IPS-18c (cell line): ENCODE measurements at regions not wholly inside any gene's neighbourhood (a gene's known extent, or its start where the extent isn't known, plus 50 kb on each side); places are given as distances from the start of the nearest gene placed in this dataset.
"Not testable (repeated sequence)": the region's sequence is repeated elsewhere in the genome, so short reads cannot be mapped to it uniquely, and the experiment has no call there.

Source experiments
- H3K4me3 ChIP-seq: 2 replicates; pipeline ENCODE4 v1.7.0; 2013; ENCODE audit warnings: low read depth, mild to moderate bottlenecking, low read length, moderate library complexity; ENCODE audit not compliant: insufficient read depth
- H3K9me3 ChIP-seq: one replicate; pipeline ENCODE4 v1.6.1; 2013; ENCODE audit warnings: mild to moderate bottlenecking, low read length, moderate library complexity; ENCODE audit not compliant: control insufficient read depth, insufficient read depth

DNA sequence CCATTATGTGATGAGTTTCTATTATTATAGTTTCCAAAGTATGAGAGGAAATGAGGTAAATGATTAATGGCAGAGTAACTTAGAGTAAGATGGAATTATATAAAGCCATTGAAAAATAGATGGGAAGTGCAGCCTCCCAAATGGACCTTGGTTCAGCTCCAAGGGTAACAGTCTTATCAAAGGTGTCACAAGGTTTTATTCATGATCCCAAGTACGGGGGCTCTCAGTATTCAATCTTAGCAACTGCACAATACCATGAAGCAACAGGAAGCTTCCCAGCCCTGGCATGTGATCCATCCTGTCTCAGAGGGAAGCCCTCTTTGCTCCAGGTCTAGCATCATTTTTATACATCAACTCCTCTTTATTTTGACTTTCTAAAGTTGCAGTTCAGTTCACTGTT is 948.2 kb downstream of the GALC start:
- no peak overlapping the region for H3K4me3 ChIP-seq
- no peaks in the 10 kb centered on the region for H3K9me3 ChIP-seq

DNA sequence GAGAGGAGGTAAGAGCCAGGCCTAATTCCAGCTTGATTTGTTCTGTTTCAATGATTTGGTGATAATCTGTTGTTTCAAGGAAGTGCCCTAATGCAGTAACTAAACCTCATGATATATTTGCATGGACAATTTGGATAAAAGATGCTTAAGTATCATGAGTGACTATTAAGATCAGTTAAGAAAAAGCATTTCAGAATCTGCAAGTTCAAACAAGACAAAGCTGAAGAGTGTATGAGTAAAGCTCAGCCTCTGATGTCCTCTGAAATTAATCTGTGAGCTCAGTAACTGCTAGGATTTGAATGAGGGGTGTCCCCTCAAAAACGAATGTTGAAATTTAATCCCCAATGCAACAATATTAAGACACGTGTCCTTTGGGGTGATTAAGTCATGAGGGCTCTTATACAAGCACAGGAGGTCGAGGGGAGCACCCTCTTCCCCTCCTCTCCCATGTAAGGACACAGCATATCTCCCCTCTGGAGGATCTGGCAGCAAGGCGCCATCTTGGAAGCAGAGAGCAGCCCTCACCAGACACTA is 949.2 kb downstream of the GALC start:
- Histone ChIP-seq H3K4me3 (no peak overlapping the region), H3K9me3 (no peaks in the 10 kb centered on the region)

DNA sequence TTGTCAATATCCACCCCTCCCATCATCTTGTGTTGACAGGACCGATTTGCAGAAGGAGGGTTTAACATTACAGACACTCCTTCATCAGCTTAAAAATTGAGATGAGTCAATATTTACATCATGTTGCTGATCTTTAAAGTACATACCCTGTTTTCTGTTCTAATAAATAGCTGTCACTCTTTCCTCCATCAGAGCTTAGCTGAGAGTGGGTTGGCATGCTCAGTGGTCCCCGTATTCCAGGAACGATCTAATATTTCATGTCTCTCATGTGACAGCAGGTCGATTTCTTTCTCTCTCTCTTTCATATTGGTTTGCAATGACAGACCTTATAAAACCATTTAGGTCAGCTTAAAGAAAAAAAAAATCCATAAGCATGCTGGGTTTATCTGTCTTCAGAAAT is 950.6 kb downstream of the GALC start:
- Histone ChIP-seq H3K9me3 (no peaks in the 10 kb centered on the region), H3K4me3 (no peak overlapping the region)

DNA sequence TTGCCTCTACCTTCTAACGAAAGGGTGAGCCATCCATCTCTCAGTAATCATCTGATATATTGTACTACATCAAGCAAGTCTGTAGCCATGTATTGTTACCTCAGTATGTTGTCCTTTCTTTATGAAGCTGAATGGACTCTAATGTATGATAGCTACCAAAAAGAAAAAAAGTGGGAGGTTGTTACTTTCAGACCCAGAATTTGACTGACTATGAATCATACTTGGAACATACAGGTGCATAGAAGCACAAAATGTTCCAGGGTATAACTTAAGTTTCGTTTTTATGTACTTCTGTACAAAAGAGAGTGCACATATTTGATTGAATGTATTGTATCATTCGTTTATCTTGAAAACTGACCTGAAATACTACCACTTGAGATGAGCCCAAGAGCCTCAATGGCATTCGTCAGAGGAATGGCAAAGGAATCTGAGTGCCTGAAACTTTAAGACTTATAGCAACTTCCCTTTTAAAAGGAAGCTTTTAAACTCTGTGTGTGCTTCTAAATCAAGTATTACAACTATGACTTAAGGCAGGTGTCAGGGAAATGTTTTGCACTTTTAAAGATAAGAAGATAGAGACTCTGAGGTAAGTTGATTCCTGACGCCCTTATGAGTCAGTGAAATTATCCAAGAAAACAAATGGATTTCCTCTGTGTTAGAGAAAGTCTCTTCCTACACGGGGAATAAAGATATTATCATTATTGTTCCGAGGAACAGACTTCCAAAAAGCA is 951.5 kb downstream of the GALC start:
- Histone ChIP-seq H3K9me3 (no peaks in the 10 kb centered on the region), H3K4me3 (no peak overlapping the region)

DNA sequence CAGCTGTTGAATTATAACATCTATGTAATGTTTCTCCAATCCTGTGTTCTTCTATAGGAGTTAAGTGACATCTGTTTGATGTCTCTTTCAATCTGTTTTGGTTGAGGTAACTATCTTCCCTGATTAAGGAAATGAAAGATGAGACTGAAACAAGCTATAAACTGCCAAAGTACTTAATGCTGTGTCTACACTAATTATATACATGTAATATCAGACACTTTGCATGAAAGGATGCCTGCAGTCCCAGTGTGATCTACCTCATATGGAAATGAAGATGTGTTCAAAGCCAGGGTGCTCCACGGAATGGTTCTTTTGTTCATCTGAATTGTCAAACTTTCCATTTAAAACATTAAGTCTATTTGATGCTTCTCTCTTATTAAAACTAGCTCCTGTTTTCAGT is 958.3 kb downstream of the GALC start:
- Histone ChIP-seq H3K9me3 (no peaks in the 10 kb centered on the region), H3K4me3 (no peak overlapping the region)

DNA sequence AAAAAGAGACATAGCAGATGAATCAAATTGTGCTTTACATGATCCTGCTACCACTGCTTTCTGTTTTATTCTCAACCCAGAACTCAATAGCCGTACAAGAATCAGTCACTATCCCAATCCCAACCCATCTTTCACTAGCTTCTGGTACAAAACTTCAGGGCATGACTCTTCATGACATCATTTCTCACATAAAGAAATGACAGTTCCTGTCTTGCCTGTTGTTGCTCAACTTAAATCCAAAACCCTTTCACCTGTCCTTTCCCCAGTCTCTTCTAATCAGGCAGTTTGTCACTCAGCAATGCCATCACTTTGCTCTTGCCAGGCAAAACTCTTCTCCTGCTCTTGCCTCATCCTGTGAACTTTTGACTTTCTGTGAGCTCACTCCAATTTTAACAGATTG is 962.8 kb downstream of the GALC start:
- H3K9me3 ChIP-seq: no peaks in the 10 kb centered on the region
- H3K4me3 ChIP-seq: no peak overlapping the region

DNA sequence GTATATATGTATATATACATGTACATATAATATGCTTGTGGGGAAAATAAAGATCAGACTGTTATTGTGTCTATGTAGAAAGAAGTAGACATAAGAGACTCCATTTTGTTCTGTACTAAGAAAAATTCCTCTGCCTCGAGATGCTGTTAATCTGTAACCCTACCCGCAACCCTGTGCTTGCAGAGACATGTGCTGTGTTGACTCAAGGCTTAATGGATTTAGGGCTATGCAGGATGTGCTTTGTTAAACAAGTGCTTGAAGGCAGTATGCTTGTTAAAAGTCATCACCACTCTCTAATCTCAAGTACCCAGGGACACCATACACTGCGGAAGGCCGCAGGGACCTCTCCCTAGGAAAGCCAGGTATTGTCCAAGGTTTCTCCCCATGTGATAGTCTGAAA is 972.9 kb downstream of the GALC start:
- H3K9me3 ChIP-seq, H3K4me3 ChIP-seq: not testable (repeated sequence)

DNA sequence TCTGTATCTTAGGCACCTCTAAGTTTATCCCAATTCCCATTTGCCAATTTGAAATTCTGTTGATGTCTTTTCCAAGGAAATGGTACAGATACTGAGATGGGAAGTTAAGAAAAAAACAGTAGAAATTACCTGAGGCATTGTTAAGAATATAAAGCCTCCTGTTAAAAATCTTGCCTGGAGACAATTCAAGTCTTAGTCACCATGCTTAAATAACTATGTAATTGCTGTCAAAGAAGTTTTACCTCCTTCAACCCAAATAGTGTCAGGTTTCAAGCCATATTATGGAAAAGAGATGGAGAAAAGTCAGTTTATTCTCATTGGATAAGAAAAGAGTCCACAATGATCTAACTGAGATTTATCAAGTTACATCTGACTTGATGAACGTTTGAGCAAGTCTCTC is 974.7 kb downstream of the GALC start:
- no peak overlapping the region for H3K4me3 ChIP-seq
- no peaks in the 10 kb centered on the region for H3K9me3 ChIP-seq

DNA sequence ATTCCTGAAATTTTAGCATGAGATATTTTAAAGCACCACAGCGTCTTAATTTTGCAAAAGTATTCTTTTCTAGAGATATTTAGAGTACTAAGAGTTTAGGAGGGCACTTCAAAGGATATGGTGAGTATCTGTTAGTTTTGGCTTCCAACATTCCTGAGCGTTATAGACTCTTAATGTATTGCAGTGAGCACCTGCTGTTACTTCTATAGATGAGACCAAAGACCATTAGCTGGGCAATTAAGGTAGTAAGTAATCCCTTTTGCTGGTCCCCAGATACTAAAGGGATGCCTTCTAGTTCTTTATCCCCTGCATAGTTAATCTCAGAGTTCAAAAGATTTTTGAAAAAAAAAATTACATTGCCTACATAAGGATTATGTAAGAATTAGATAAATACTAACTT is 975.6 kb downstream of the GALC start:
- Histone ChIP-seq H3K9me3 (no peaks in the 10 kb centered on the region), H3K4me3 (no peak overlapping the region)

DNA sequence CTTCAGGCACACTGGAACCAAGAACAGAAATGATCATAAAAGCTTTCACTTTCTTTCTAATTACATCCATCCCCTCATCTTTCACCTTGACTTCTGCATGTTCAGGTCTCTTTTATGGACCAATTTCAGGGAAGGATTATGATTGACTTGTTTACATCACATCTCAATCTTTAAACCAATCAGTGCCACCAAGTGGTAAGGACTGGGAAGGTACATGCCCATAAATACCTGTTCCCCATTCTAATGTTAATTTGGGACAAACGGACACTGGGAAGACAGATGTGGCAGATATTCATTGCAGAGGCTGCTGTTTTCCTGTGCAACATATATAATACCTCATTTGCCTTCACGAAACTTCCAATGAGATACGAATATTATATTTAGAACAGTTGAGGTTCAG is 978.1 kb downstream of the GALC start:
- Histone ChIP-seq H3K9me3 (no peaks in the 10 kb centered on the region), H3K4me3 (no peak overlapping the region)

DNA sequence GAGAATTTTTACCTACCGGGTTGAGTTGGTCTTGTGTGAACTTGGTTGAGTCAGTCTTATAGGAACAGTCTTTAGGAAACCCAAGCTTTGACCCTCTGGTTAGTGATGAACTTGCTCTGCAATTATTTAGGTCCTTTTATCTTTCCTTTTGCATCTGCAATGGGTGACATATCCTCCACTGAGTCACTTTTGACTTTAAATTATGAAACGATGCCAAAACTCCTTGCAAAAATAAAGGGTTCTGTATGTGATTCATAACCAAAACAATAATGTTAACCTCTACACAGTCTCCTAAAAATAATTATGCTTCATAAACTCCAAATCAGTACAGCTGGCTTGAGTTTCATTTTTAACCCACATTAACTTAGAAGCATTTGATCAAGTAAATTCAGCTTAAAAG is 979.4 kb downstream of the GALC start:
- H3K4me3 ChIP-seq: no peak overlapping the region
- no peaks in the 10 kb centered on the region for H3K9me3 ChIP-seq

DNA sequence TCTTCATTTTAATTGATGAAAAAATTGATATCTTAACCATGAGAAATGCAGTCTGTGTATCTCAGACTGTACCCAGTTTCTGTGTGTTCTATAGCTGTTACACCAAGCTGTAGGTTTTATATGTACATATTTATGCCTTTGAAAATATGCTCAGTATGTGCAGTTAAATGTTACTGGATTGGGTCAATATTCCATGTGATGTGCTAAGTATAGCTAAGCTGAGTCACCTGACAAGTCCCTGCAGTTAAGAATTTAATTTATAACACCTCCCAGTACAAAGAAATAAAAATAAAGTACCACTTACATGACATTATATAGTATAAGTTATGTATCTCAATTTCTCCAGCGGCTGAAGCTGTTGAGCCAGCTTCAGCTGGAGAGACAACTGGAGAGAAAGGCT is 984.0 kb downstream of the GALC start:
- H3K9me3 ChIP-seq: no peaks in the 10 kb centered on the region
- no peak overlapping the region for H3K4me3 ChIP-seq

DNA sequence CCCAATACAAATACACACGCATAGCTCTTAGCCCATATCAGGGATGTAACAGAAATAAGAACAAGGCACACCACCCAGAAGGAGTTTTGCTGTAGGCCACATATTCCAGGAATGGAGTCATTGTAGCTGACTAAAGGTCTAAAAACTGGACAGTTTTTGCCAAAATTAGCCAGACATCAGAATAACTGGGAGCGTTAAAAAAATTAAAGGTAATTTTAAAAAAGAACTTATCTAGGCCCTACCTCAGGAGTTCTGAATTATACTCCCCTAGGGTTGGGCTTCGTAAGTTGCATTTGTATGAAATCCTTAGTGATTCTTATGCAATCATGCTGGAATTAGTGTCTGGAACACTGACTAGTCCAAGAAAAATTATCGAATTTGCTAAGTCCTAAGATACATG is 987.7 kb downstream of the GALC start:
- no peak overlapping the region for H3K4me3 ChIP-seq
- no peaks in the 10 kb centered on the region for H3K9me3 ChIP-seq

DNA sequence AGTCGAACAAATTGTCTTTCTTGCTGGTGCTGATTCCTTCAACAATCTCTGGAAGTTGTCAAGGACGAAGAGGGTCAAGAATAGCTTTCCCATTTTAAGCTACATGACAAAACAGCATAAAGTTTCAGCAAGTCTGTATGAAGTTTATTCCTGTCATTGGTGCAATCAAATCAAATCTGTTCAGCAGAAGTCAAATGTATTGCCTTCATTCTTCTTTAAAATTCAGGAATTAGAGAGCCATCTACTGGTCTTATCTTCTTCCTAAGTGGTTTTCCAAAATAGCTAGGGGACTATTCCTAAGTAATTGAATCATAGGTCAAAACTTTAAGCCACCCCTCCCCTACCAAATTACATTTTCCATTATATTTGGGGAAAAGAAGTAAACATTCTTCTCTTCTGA is 990.2 kb downstream of the GALC start:
- no peaks in the 10 kb centered on the region for H3K9me3 ChIP-seq
- no peak overlapping the region for H3K4me3 ChIP-seq

DNA sequence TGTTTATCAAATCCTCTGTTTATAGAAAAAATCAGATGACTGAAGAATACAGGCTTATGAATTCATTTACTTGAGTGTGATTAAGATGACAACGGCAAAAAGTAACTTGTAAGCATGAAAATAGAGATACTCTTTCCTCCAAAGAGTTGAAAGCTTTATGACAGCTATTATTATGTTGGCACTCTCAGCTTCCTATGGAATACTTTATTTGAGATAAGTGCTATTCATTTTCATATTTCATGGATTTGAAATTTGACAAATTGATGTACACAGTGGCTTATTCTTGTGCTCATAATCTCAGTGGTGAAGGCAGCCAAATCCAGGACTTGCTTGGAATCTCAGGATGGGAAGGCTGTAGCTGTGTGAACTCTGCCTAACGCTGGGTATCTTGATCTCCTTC is 991.6 kb downstream of the GALC start:
- H3K4me3 ChIP-seq: no peak overlapping the region
- no peaks in the 10 kb centered on the region for H3K9me3 ChIP-seq

DNA sequence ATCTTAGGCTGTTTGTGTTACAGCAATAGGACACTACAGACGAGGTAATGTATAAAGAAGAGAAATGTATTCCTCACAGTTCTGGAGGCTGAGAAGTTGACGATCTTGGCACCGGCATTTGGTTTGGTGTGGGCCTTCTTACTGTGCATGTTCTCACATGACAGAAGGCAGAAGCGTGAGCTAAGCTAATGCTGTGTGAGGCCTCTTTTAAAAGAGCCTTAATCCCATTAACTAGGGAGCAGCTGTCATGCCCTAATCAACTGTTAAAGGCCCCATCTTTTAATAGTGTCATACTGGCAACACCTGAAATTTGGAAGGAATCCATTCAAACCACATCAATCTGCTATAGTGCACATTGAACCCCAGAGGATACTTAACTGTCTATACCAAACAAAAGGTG is 992.9 kb downstream of the GALC start:
- no peaks in the 10 kb centered on the region for H3K9me3 ChIP-seq
- no peak overlapping the region for H3K4me3 ChIP-seq

DNA sequence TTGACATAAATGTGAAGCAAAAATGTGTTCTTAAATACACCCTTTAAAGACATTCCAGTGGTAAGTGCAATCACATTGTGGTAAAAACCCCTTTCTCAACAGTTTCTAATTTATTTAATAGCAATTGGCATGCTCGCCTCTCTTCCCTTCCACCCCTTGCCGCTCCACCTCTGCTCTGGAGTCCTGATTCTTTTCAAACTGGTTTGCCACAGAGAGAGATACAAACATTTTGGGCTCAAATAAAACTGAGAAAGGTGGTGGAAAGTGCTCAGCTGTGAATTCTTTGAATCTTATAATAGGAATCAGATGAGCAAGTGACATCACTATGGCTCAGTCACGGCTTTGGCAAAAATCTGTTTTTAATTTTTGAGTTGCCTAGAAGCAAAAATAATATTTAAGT is 993.9 kb downstream of the GALC start:
- Histone ChIP-seq H3K4me3 (no peak overlapping the region), H3K9me3 (no peaks in the 10 kb centered on the region)

DNA sequence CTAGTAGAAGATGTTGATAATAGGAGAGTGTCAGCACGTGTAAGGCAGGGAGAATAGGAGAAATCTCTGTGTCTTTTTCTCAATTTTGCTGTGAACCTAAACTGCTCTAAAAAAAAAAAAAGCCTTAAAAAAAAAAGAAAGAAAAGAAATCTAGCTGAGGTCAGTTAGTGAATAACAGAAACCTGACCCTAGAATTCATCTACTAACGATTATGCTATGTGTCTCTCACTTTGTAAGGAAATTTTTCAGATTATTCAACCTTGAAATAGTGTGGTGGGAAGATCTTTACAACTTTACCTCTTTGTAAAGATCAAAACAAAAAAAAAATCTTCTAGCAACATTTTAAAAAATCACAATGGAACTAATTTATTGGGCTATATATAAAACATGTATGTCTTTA is 995.7 kb downstream of the GALC start:
- no peaks in the 10 kb centered on the region for H3K9me3 ChIP-seq
- H3K4me3 ChIP-seq: no peak overlapping the region

DNA sequence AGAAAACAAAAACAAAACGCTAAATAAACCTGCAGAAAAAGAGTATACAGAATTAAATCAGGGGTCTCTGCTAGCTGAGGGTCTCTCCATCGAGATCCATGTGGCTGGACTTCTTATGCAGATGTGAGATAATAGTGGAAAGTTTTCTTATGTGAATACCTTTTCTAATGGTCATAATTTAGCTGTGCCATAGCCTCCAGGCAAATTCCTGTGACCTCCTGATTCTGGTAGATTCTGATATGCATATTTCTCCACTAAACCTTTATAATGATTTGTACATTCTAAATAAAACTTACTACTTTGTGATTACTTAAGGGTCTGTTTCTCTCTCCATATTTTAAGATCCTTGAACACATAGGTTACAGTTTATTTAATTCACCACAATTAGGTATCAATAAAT is 1002.6 kb downstream of the GALC start:
- Histone ChIP-seq H3K9me3 (no peaks in the 10 kb centered on the region), H3K4me3 (no peak overlapping the region)
